H9 (cell line): ENCODE measurements at regions not wholly inside any gene's neighbourhood (a gene's known extent, or its start where the extent isn't known, plus 50 kb on each side); places are given as distances from the start of the nearest gene placed in this dataset.
"Not testable (repeated sequence)": the region's sequence is repeated elsewhere in the genome, so short reads cannot be mapped to it uniquely, and the experiment has no call there.

Source experiments
- DNase-seq: peaks from one replicate; pipeline ENCODE4 v3.0.0-alpha.2; 2017
- H2AFZ ChIP-seq: one replicate; pipeline ENCODE4 v1.6.1; 2013; ENCODE audit warnings: mild to moderate bottlenecking, low read length, control low read depth, moderate library complexity
- H2AK5ac ChIP-seq: 2 replicates; pipeline ENCODE4 v1.6.1; 2013; ENCODE audit warnings: low read length, control low read depth, mixed read lengths; ENCODE audit not compliant: insufficient read length
- H2BK120ac ChIP-seq: one replicate; pipeline ENCODE4 v1.6.1; 2013; ENCODE audit warnings: low read depth, mild to moderate bottlenecking, low read length, control low read depth, inconsistent platforms; ENCODE audit not compliant: poor library complexity, severe bottlenecking
- H2BK12ac ChIP-seq: 2 replicates; pipeline ENCODE4 v1.6.1; 2013; ENCODE audit warnings: low read length, control low read depth, mixed read lengths, low read depth; ENCODE audit not compliant: insufficient read length
- H2BK15ac ChIP-seq: 2 replicates; pipeline ENCODE4 v1.6.1; 2013; ENCODE audit warnings: low read depth, low read length, control low read depth
- H2BK20ac ChIP-seq: one replicate; pipeline ENCODE4 v1.6.1; 2013; ENCODE audit warnings: low read depth, mild to moderate bottlenecking, low read length, control low read depth, inconsistent platforms; ENCODE audit not compliant: poor library complexity, severe bottlenecking
- H2BK5ac ChIP-seq: 2 replicates; pipeline ENCODE4 v1.6.1; 2013; ENCODE audit warnings: low read length, control low read depth, mixed read lengths; ENCODE audit not compliant: insufficient read length
- H3K14ac ChIP-seq: 2 replicates; pipeline ENCODE4 v1.6.1; 2013; ENCODE audit warnings: low read length, control low read depth; ENCODE audit not compliant: insufficient read depth
- H3K18ac ChIP-seq: 2 replicates; pipeline ENCODE4 v1.6.1; 2013; ENCODE audit warnings: low read depth, mild to moderate bottlenecking, mixed read lengths, low read length, control low read depth; ENCODE audit not compliant: insufficient read length
- H3K23ac ChIP-seq: 2 replicates; pipeline ENCODE4 v1.6.1; 2013; ENCODE audit warnings: low read length, control low read depth, mixed read lengths, low read depth; ENCODE audit not compliant: insufficient read length
- H3K23me2 ChIP-seq: 2 replicates; pipeline ENCODE4 v1.6.1; 2013; ENCODE audit warnings: low read depth, mild to moderate bottlenecking, mixed read lengths, low read length, control low read depth; ENCODE audit not compliant: insufficient read length, poor library complexity, severe bottlenecking
- H3K27ac ChIP-seq: 2 replicates; pipeline ENCODE4 v1.5.1; 2013; ENCODE audit warnings: low read length, control low read depth, mixed read lengths, low read depth; ENCODE audit not compliant: insufficient read length
- H3K27me3 ChIP-seq: 2 replicates; pipeline ENCODE4 v1.6.1; 2013; ENCODE audit warnings: low read length, control low read depth, inconsistent platforms; ENCODE audit not compliant: insufficient read depth
- H3K4ac ChIP-seq: 2 replicates; pipeline ENCODE4 v1.6.1; 2013; ENCODE audit warnings: low read depth, mild to moderate bottlenecking, control low read depth, inconsistent platforms, low read length, moderate library complexity
- H3K4me1 ChIP-seq: 2 replicates; pipeline ENCODE4 v1.6.1; 2013; ENCODE audit warnings: low read length, control low read depth, inconsistent platforms; ENCODE audit not compliant: insufficient read depth
- H3K4me2 ChIP-seq: 2 replicates; pipeline ENCODE4 v1.6.1; 2013; ENCODE audit warnings: low read length, control low read depth, mixed read lengths; ENCODE audit not compliant: insufficient read length, insufficient read depth
- H3K56ac ChIP-seq: 2 replicates; pipeline ENCODE4 v1.6.1; 2013; ENCODE audit warnings: low read depth, mild to moderate bottlenecking, mixed read lengths, low read length, control low read depth; ENCODE audit not compliant: insufficient read length
- H3K79me1 ChIP-seq: 2 replicates; pipeline ENCODE4 v1.6.1; 2013; ENCODE audit warnings: low read depth, mild to moderate bottlenecking, moderate library complexity, low read length, control low read depth, inconsistent platforms; ENCODE audit not compliant: insufficient read depth, poor library complexity, severe bottlenecking
- H3K79me2 ChIP-seq: 2 replicates; pipeline ENCODE4 v1.6.1; 2013; ENCODE audit warnings: low read length, control low read depth, inconsistent platforms; ENCODE audit not compliant: insufficient read depth
- H3K9ac ChIP-seq: 2 replicates; pipeline ENCODE4 v1.6.1; 2013; ENCODE audit warnings: low read length, control low read depth, mixed read lengths; ENCODE audit not compliant: insufficient read length; ENCODE audit errors: extremely low read depth
- H3K9me3 ChIP-seq: one replicate; pipeline ENCODE4 v1.6.1; 2013; ENCODE audit warnings: low read depth, low read length, inconsistent platforms; ENCODE audit not compliant: control insufficient read depth
- H3T11ph ChIP-seq: one replicate; pipeline ENCODE4 v1.6.1; 2013; ENCODE audit warnings: mild to moderate bottlenecking, low read length, control low read depth, inconsistent platforms
- H4K20me1 ChIP-seq: one replicate; pipeline ENCODE4 v1.6.1; 2013; ENCODE audit not compliant: control insufficient read depth, insufficient read length, insufficient read depth
- H4K5ac ChIP-seq: 2 replicates; pipeline ENCODE4 v1.6.1; 2013; ENCODE audit warnings: low read depth, mild to moderate bottlenecking, mixed read lengths, low read length, control low read depth; ENCODE audit not compliant: insufficient read length
- H4K8ac ChIP-seq: replicated peaks from 2 replicates; pipeline ENCODE4 v1.6.1; 2013; ENCODE audit warnings: low read length, control low read depth, mixed read lengths, low read depth; ENCODE audit not compliant: insufficient read length
- H4K91ac ChIP-seq: 2 replicates; pipeline ENCODE4 v1.6.1; 2013; ENCODE audit warnings: low read depth, mild to moderate bottlenecking, moderate library complexity, mixed read lengths, low read length, control low read depth; ENCODE audit not compliant: insufficient read length
- H3K27ac Mint-ChIP-seq, 3 experiments: 2 replicates in 2 of 3; 3 replicates in 1 of 3; pipeline ENCODE4 v1.8.0; 2020 to 2021; ENCODE audit warnings: mixed read lengths in 3 of 3, mild to moderate bottlenecking in 1 of 3, moderate library complexity in 1 of 3
- H3K27me3 Mint-ChIP-seq: 2 replicates; pipeline ENCODE4 v1.8.0; 2021; ENCODE audit warnings: low read depth, mild to moderate bottlenecking, moderate library complexity, mixed read lengths
- H3K36me3 Mint-ChIP-seq, 3 experiments: 2 replicates in 2 of 3; 3 replicates in 1 of 3; pipeline ENCODE4 v1.8.0; 2020 to 2021; ENCODE audit warnings: low read depth in 3 of 3, mixed read lengths in 3 of 3; ENCODE audit not compliant: insufficient read depth in 1 of 3
- H3K4me1 Mint-ChIP-seq, 2 experiments: 2 replicates each; pipeline ENCODE4 v1.8.0; 2020; ENCODE audit warnings: mixed read lengths in 2 of 2
- H3K4me3 Mint-ChIP-seq, 2 experiments: 2 replicates in 1 of 2; 3 replicates in 1 of 2; pipeline ENCODE4 v1.8.0; 2020 to 2021; ENCODE audit warnings: mild to moderate bottlenecking in 2 of 2, mixed read lengths in 2 of 2, moderate library complexity in 1 of 2
- H3K9me3 Mint-ChIP-seq, 2 experiments: 2 replicates in 1 of 2; 3 replicates in 1 of 2; pipeline ENCODE4 v1.8.0; 2020; ENCODE audit warnings: mild to moderate bottlenecking in 2 of 2, mixed read lengths in 2 of 2, moderate library complexity in 1 of 2
- WGBS: extraction: QIAGEN DNeasy Blood & Tissue Kit; methylation state at CpG from one replicate; pipeline ENCODE4 v1.1.7; 2013; ENCODE audit warnings: missing lambda C conversion rate, low lambda C conversion rate, mixed read lengths; ENCODE audit not compliant: insufficient read length; ENCODE audit errors: extremely low coverage; 5-methylcytosine and 5-hydroxymethylcytosine counted together
- TF ChIP-seq, protein P1 (sequence below): fragments of 200-600 bp; sonication (generic); conservative IDR thresholded peaks from 3 replicates; pipeline ENCODE4 v1.8.0; 2021; ENCODE audit warnings: antibody characterized with exemption, mild to moderate bottlenecking

DNA sequence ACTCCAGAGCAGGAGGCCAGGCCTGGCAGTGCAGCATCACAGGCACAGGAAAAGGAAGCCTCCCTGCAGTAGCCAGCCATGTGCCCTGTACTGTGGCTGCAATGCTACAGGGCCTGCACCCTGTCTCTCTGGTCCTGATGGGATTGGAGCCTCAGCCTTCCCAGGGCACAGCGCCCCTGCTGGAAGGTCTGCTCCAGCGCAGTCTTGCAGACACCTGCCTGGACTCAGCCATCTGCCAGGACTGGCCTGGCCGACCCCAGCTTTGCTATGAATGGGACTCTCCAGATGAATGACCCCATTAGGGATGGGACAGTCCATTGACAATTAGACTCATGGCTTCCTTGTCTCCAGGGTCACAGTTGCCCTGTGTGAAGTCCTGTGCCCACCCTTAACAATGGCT is 251.6 kb downstream of the ERMARD start:
- H3T11ph ChIP-seq: no peak overlapping the region
- no peak overlapping the region for H3K56ac ChIP-seq
- no peak overlapping the region for H3K9ac ChIP-seq
- H3K14ac ChIP-seq: no peak overlapping the region
- peaks cover 6% of the 10 kb centered on the region; the same call in 1 of the 2 replicates for H3K4me1 ChIP-seq
- no peak overlapping the region for H3K18ac ChIP-seq
- H2AFZ ChIP-seq: no peak overlapping the region
- H3K9me3 ChIP-seq: peaks cover 23% of the 10 kb centered on the region
- no peak overlapping the region for H3K27ac ChIP-seq
- no peaks in the 10 kb centered on the region for H3K79me2 ChIP-seq
- H4K20me1 ChIP-seq: no peaks in the 10 kb centered on the region
- H4K8ac ChIP-seq: no peak overlapping the region
- no peak overlapping the region for H2BK15ac ChIP-seq
- peaks cover 8% of the 10 kb centered on the region for H3K23me2 ChIP-seq
- no peak overlapping the region for H2BK5ac ChIP-seq
- H3K9me3 Mint-ChIP-seq: peaks cover 53 to 66% of the 10 kb centered on the region in 2 experiments
- no peak overlapping the region for H3K4me3 Mint-ChIP-seq
- H4K5ac ChIP-seq: no peak overlapping the region
- no peak overlapping the region for H2AK5ac ChIP-seq
- peaks cover 21 to 30% of the 10 kb centered on the region in 2 experiments for H3K4me1 Mint-ChIP-seq
- no peak overlapping the region for H4K91ac ChIP-seq
- H2BK12ac ChIP-seq: no peak overlapping the region
- H3K36me3 Mint-ChIP-seq: peaks cover 32 to 54% (median 51%) of the 10 kb centered on the region in 3 experiments
- TF ChIP-seq, protein P1, sequence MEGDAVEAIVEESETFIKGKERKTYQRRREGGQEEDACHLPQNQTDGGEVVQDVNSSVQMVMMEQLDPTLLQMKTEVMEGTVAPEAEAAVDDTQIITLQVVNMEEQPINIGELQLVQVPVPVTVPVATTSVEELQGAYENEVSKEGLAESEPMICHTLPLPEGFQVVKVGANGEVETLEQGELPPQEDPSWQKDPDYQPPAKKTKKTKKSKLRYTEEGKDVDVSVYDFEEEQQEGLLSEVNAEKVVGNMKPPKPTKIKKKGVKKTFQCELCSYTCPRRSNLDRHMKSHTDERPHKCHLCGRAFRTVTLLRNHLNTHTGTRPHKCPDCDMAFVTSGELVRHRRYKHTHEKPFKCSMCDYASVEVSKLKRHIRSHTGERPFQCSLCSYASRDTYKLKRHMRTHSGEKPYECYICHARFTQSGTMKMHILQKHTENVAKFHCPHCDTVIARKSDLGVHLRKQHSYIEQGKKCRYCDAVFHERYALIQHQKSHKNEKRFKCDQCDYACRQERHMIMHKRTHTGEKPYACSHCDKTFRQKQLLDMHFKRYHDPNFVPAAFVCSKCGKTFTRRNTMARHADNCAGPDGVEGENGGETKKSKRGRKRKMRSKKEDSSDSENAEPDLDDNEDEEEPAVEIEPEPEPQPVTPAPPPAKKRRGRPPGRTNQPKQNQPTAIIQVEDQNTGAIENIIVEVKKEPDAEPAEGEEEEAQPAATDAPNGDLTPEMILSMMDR: peak; percentile 40; the same call in 2 of the 3 replicates
- no peak overlapping the region for H3K23ac ChIP-seq
- H3K27me3 Mint-ChIP-seq: peaks cover 23% of the 10 kb centered on the region
- H3K4me2 ChIP-seq: no peak overlapping the region
- no peak overlapping the region for H2BK120ac ChIP-seq
- no CpG with 5 or more reads among the region's 3 CpGs for WGBS
- DNase-seq: peak; percentile 28
- no peaks in the 10 kb centered on the region for H3K79me1 ChIP-seq
- no peak overlapping the region for H3K4ac ChIP-seq
- no peak overlapping the region for H2BK20ac ChIP-seq
- H3K27ac Mint-ChIP-seq: no peak overlapping the region
- H3K27me3 ChIP-seq: no peaks in the 10 kb centered on the region

- H3K27me3 Mint-ChIP-seq: peaks cover 27% of the 10 kb centered on the region
- peaks cover 12 to 19% of the 10 kb centered on the region in 2 experiments for H3K4me1 Mint-ChIP-seq
- not testable (repeated sequence) for H3K18ac ChIP-seq, H2BK120ac ChIP-seq, H4K5ac ChIP-seq, H4K91ac ChIP-seq, H3K27ac ChIP-seq, H2AFZ ChIP-seq, H4K20me1 ChIP-seq, H3K27ac Mint-ChIP-seq, H3K4me1 ChIP-seq, H3K4me2 ChIP-seq, H3K27me3 ChIP-seq, H3K9ac ChIP-seq, H3K4ac ChIP-seq, H2AK5ac ChIP-seq, H2BK20ac ChIP-seq, H3K79me1 ChIP-seq, H3K23me2 ChIP-seq, H2BK15ac ChIP-seq, H2BK12ac ChIP-seq, H3T11ph ChIP-seq, H3K23ac ChIP-seq, H2BK5ac ChIP-seq, H3K79me2 ChIP-seq, H4K8ac ChIP-seq, H3K4me3 Mint-ChIP-seq, H3K14ac ChIP-seq, H3K56ac ChIP-seq
- peaks cover 53 to 67% of the 10 kb centered on the region in 2 experiments for H3K9me3 Mint-ChIP-seq
- peak; percentile 6 for DNase-seq
- H3K9me3 ChIP-seq: peaks cover 23% of the 10 kb centered on the region
- H3K36me3 Mint-ChIP-seq: peaks cover 32 to 54% (median 52%) of the 10 kb centered on the region in 3 experiments
These were observed 250.4 kb downstream of the ERMARD start for GRCh38 chr6:170001782-170002181.
